Stimulated activated CD4-positive, alpha-beta T cell treated with anti-CD3 and anti-CD28 coated beads, Interleukin-12 subunit alpha, Interleukin-12 subunit beta, amount 100 ng/mL, for 4 hours (primary cell): ENCODE measurements at regions not wholly inside any gene's neighbourhood (a gene's known extent, or its start where the extent isn't known, plus 50 kb on each side); places are given as distances from the start of the nearest gene placed in this dataset.
"Not testable (repeated sequence)": the region's sequence is repeated elsewhere in the genome, so short reads cannot be mapped to it uniquely, and the experiment has no call there.

Experiments
- DNase-seq: peaks from one replicate; pipeline ENCODE4 v3.0.0-alpha.2; 2020

DNA sequence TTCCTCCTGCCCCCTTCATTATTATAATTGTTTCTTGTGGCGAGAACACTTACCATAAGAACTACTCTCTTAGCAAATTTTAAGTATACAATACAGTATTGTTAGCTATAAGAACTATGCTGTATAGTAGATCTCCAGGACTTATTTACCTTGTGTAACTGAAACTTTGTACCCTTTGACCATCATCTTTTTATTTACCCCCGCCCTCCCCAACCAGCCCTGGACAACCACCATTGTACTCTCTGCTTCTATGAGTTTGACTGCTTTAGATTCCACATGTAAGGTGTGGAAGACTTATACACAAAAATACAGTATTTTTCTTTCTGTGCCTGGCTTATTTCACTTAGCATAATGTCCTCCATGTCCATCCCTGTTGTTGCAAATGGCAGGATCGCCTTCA lies 161.1 kb downstream of the PHF8 start:
- DNase-seq = no peak

DNA sequence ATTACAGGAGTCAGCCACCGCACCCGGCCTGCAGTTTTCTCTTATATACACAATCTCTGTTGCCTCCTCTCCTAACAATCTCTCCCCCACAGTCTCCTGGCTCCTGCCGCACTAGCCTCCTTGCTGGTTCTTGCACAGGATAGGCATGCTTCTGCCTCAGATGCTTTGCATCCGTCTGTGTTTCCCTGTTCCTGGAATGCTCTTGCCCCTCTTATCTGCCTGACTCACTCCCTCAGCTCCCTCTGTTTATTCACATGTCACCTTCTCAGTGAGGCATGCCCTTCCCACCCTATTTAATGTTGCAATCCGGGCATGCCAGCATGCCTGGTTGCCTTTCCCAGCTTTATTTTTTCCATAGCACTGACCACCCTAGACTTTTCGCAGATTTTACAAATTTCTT lies 161.9 kb downstream of the PHF8 start:
- no peak for DNase-seq

DNA sequence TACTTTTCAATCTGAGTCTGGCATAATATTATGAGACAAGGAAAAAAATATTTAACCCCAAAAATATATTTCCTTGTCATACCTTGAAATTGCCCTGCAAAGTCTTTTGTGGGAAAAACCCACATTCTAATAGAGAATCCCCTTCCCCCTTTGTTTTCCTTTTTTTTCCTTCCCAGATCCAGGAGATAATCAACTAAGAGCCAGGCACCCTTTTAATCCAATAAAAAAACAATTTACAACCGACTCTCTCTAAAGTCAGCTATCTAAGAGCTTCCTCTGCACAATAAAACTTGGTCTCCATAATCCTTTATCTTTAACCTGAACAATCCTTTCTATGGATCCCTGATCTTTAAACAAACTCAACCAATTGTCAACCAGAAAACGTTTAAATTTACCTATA lies 163.5 kb downstream of the PHF8 start:
- DNase-seq = not testable (repeated sequence)

DNA sequence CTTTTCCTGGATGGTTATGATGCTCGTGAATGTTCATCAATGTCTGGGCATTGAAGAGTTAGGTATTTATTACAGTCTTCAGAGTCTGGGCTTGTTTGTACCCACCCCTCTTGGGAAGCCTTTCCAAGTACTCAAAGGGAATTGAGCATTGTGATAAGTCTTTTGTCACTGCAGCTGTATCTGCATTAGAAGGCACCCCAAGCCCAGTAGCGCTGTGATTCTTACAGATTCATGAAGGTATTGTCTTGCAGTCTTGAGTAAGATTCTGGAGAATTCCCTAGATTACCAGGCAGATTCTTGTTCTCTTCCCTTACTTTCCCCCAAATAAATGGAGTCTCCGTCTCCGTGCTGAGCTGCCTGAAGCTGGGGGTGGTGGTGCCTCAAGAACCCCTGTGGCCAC lies 173.4 kb upstream of the HUWE1 start:
- no peak for DNase-seq

DNA sequence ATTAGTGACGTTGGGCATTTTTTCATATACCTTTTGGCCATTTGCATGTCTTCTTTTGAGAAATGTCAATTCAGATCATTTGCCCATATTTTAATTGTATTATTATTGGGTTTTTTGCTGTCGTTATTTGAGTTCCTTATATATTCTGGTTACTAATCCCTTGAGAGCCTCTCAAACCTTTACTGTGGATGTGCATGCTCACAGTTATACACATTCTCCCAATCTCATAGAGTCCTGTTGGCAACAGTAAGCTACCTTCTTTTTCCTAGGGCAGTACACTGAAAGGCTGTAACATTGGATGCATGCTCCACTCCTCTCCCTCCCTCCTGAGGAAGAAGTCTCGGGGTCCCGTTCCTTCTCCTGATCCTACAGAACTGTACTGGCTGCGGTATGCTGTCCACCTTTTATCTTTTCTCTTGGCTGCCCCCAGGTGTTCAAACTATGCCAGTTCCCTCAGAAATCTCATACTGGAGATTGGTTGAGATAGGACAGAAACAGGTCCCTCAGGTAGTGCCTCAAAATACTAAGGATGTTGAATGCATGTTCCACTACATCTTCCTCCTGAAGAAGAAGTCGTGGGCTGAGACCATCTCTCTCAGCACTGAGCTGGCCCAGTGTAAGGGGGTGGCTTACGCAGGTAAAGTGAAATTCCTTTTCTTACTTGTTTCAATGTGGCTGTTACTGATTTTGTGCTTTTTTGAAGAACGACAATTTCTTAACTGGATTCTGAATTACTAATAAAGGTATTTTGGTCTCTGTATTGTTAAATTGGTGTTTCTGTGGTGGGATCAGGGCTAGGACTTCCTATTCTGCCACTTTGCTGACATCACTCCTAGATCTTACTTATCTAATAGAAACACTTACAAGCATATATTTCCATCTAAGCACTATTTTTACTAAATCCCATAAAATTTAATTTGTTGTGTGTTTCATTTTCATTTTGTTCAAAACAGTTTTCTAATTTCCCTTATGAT lies 145.4 kb upstream of the HUWE1 start:
- DNase-seq = peak; percentile 18

DNA sequence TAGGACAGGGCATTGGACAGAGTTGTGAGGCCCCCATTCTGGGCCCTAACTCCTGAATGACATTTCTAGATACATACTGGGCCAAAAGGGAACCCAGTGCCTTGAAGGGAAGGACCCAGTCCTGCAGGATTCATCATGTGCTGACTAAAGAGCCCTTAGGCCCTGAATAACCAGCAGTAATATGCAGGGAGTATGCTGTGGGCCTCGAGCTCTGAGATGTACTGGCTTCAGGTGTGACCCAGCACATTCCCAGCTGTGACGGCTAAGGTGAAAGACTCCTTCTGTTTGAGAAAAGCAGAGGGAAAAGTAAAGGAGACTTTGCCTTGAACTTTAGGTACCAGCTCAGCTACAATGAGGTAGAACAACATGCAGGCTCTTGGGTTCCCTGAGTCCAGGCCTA lies 138.2 kb upstream of the HUWE1 start:
- no peak for DNase-seq

DNA sequence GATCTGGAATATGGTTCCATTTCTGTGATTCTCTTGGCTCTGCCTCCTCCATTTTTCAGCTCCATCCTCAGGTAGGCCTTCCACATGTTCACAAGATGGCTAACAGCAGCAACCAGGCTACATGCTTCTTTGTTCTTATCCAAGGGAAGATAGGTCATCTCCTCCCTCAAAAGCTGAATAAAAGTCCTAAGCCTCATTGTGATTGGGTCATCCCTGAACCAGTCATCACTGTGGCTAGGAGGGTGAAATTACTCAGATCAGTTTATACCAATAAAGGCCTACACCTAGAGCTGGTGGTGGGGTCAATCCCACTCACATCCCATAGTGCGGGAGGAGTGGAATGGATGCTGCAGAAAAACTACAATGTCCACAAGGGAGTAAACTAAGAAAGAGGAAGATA lies 131.6 kb upstream of the HUWE1 start:
- DNase-seq = not testable (repeated sequence)

DNA sequence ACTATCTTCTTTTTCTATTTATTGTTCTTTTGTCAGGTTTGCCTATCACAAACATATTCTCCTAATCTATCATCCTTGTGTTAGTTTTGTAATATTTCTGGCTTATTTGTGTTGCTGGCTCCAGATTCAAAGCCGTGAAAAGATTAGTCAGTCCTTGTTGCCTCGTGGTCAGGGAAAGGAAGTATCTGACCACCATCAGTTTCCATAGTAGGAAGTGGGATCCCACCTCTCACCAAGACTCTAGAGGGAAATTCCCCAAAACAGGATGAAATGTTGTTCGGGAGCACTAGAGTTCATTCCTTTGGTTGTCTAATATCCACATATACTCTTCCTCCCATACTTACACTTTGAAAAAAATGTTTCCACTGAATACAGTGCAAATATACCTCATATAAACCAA lies 131.0 kb upstream of the HUWE1 start:
- no peak for DNase-seq

DNA sequence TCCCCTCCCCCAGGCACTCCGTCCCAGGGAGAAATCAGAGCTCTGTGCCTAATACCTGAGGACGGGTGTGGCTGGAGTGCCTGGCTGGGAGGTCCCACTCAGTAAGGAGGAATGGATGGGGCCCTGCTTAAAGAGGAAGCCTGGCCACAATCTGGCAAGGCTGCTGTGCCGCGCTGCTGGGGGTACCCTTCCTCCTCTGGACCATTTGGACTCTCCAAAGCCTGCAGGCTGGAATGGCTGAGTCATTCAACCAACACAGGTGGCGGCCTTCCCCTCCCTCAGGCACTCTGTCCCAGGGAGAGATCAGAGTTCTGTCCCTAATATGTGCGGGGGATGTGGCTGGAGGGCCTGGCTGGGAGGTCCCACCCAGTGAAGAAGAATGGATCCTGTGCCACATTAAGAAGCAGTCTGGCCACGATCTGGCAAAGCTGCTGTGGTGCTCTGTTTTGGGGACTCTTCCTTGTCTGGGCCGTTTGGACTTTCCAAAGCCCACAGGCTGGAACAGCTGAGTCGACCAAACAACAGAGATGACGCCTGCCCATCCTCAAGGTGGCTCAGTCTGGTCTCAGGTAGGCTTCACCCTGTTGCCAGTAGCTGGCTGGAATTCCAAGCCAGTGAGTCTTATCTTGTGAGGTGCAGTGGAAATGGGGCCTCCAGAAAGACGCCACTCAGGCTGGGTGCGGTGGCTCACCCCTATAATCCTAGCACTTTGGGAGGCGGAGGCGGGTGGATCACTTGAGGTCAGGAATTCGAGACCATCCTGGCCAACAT lies 127.3 kb upstream of the HUWE1 start:
- DNase-seq = no peak

DNA sequence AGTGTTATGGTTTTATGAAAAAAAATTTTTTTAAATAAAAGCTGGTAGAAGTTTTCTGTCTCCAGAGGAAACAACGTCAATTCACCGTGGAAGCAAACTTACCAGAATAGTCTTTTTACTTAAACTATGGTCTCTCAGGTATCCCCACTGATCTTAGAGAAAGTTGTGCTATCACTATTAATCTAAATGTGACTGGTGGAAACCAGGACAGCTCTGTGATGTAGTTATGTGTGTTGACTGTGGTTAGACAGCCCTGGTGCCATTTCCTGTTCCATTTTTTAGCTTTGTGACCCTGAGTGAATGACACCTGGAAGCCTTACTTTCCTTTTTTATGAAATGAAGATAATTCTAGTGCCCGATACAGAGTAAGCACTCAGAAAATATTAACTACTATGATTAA lies 111.8 kb upstream of the HUWE1 start:
- no peak for DNase-seq

DNA sequence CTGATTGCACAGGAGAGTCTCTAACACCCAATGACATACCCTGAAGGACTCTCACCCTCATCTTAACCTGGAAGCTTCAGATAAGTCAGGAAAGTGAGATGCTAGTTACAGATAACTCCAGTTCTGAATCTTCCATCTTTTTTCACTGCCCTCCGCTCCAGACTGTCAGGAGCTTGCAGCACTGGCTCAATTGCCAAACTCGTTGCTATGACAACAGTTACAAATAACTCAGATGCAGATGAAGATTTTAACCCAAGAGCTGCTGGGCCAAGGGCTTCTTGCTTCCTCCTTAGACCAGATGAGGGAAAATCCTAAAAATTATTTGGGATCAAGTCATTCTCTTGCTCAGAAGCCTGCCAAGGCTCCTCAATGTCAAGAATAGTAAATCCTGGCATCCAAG lies 109.1 kb upstream of the HUWE1 start:
- no peak for DNase-seq

DNA sequence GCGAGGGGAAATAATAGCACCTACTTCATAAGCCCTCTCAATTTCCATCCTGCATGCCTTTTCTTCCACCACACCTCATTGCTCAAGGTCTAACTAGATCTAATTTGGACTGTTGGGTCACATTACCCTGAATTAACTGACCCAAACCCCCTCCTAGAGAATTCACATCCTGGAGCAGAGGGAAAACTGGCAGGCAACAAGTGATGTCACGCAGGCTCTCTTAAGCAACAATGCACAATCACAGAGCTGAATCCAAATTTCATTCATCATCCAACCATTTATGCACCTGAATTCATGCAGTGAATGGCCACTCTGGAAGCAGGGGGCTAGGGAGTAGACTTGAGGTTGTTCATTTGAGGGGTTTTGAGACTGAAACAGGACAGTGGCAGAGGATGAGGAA lies 107.7 kb upstream of the HUWE1 start:
- no peak for DNase-seq

DNA sequence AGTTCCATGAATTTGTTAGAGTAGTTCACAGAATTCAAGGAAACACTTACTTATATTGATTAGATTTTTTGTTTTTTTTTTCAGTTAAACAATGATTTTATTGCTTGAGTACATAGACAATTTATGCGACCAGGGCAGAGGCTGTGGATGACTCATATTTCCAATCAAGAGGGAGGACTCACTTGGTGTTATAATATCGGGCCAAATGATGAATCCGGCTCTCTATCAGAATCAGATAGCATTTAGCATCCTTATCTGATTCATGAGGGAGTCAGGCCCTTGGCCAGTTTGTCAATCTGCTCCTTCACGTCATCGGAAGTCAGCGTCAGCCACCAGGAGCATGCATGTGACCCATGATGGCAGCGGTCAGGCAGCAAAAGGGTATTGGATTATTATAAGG lies 82.3 kb upstream of the HUWE1 start:
- DNase-seq = no peak

DNA sequence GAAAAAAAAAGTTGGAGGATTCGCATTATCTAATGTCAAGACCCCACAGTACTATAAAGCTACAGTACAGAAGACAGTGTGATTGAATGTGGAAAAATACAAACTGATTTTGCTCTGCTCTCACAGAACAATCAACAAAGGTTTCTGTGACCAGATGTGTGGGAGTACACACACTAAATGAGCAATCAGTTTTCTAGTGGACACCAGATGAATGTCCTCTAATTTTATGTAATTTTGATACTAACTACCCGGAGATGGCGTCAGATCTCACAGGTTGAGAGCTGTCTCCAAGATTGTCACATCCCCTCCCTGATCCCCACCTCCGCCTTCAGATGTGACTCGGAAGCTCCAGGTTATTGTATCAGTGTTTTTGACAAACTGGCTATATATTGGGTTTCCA lies 81.9 kb upstream of the HUWE1 start:
- DNase-seq = no peak

DNA sequence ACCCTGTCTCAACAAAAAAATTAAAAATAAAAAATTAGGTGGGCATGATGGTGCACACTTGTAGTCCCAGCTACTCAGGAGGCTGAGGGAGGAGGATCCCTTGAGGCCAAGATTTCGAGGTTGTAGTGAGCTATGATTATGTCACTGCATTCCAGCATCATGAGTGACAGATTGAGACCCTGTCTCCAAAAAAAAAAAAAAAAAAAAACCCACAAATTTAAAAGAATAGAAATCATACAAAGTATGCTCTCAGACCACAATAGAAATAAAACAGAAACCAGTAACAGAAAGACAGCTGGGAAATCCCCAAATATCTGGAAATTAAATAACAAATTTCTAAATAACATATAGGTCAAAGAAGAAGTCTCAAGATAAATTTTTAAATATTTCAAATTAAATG lies 81.0 kb upstream of the HUWE1 start:
- no peak for DNase-seq

DNA sequence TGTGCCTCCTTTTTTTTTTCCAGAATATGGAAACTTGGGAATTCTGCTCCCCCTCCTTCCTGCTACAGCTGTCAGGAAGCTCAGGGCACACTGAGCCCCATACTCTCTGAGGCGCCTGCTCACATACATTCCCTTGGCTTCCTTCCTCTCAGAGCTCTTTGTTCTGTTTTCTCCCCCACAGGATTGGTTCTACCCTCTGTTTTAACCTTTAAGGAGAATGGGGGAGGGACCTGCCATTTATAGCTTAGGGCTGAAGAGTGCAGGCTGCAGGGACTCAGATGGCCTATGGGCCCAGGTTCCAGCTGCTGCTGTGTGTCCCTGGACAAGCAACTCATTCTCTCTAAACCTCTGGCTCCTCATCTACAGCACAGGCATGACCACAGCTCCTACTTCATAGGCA lies 70.7 kb upstream of the HUWE1 start:
- DNase-seq = not testable (repeated sequence)

DNA sequence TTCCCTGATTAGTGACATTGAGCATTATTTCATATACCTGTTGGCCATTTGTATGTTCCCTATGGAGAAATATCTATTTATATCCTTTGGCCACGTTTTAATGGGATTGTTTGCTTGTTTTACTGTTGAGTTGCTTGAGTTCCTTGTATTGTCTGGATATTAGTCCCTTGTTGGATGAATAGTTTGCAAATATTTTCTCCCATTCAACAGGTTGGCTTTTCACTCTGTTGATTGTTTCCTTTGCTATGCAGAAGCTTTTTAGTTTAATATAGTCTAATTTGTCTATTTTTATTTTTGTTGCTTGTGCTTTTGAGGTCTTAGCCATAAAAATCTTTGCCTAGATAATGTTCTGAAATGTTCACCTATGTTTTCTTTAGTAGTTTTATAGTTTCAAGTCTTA lies 60.2 kb upstream of the HUWE1 start:
- no peak for DNase-seq

DNA sequence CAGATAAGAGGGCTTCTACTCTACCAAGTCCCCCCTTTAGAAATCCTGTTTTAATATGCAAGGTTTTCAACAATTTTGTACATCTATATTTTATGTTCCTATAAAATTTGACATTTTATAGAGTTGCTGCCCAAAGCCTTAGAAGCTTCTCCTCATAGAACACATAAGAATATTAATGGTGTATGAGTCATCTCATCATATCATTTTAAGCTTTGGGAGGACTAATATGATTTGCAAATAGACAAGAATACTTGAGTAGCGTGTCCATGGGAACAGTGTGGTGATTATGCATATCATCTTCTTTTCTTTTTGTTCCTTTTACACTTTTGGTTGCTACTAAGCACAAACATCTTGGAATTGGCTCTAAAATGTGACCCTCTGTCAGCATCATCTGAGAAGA lies 56.7 kb upstream of the HUWE1 start:
- no peak for DNase-seq

DNA sequence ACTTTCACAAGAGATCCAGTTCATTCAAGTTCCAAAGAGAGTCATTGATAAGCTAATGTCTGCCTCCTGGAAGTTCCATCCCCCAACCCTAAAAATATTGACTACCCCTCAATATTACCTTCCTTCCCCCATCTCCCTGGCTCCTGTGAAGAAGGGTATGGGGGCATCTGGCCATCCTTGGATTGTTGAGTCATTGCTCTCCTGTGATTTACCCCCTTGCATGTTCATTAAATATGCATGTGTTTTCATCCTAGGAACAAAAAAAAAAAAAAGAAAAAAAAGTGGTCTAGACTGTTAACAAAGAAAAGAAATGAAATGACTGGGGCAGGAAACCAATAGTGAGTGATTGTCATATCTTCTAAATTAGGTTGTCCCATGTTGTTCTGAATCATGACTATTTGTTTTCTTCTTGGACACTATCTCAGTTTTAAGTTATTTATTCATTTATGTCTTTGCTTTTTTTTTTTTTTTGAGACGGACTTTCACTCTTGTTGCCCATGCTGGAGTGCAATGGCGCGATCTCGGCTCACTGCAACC lies 51.9 kb upstream of the HUWE1 start:
- no peak for DNase-seq
